HG03103 (cell line): ENCODE measurements at regions not wholly inside any gene's neighbourhood (a gene's known extent, or its start where the extent isn't known, plus 50 kb on each side); places are given as distances from the start of the nearest gene placed in this dataset.
A peak's percentile ranks its signal among the peaks of the same experiment; 100 is the strongest.

Experiments used
- ATAC-seq: cut with Tn5 transposase; IDR thresholded peaks from one replicate; pipeline ENCODE4 v1.9.1; 2021; ENCODE audit warnings: low read depth; ENCODE audit not compliant: unreplicated experiment

DNA sequence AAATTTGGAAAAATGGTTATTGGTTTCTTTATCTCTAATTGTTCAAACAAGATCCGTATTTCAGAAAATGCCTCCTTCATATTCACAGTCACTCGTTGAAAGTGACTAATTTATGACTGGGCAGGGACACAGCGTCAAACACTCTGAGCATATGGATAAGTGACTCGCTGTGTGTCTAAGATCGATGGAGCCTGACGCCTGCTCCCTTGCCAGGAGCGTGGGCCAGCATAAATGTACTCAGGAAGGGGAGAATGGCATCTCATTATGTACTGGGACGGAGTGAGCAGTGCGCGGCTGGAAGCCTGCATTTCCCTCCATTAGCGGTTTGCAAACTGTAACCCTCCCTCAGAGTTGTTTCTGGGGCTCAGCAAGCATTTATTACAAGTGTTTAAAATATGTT lies 79.8 kb upstream of the CAST start:
- ATAC-seq: no peak

GRCh38 chr5:96584712-96585111 lies 77.5 kb upstream of the CAST start:
- ATAC-seq: no peak

- no peak for ATAC-seq
Measured at GRCh38 chr5:96588539-96588938, 73.6 kb upstream of the CAST start.

DNA sequence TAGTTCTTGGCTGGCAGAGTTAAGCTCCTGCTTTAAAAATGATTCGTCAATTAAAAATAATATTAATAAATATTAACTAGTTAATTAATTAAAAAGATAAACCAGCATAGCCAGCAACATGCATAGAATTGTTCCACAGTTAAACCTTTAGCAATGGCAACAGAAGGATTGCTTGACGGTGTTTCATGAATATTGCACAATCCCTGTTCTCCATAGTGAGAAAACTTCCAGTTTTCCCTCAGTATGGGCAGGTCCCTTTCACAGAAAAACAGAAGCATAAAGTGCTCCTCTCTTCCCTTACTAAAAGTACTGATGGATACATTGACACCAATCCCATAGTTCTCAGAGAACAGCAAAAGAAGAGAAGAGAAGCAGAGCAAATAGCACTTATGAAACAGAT lies 71.4 kb upstream of the CAST start:
- ATAC-seq: no peak

DNA sequence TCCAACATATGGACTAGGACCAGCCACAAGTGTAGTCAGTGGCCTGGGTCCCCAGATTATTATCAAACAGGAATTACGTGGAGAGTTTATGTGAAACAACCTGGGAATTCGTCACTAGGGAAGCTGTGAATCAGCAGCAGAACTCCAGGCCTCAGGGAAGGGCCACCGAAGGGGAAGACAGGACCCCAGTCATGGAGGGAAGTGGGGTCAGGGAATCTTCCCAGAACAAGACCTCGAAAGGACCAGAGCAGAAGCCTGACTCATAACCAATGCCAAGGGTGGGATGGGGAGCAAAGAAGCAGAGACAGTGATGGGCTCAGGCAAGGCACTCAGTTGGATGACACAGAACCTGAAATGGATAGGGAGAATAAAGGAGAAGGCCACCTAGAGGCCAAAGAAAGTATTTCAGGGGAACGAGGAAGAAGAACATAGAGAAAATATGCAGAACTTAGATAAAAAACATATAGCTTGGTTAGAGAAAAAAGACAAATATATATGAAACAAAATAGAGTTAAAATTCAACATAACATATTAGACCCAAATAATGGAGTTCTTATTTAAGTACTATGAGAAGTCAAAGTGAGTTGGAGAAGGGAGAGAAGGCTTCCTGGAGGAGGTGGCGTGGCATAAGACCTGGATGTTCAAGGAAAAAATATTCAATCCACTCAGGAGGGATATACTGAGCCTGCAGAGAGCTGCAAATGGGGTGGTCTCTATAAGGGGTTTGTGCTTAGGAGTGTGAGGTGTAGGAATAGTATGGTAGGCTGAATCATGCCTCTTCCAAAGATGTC lies 66.7 kb upstream of the CAST start:
- ATAC-seq: no peak

DNA sequence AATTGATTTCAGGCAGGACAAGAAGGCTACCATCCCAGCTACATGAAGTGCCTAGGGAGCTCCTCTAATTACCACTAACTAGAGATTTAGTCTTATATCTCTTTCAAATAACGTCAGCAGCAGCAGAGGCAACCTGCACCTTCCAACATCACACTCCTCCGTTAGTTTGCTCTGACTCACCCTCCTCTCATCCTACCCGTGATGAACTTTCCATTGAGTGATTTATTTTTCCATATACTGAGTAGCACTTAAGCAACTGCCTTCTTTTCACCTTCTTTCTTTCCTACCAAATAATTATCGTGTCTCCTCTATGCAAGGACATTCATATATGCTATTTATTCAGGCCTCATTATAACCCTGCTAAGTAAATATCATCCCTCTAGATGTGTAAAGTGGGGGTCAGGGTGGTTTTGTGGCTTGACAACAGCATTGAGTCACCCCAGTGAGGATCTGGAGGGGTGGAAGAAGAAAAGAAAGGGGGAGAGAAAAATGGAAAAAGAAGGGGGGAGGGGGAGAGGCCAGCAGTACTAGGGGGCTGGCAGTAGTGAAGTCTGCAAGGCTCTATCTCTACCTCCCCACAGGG lies 64.6 kb upstream of the CAST start:
- ATAC-seq: no peak

- no peak for ATAC-seq
Measured at GRCh38 chr5:96601200-96601599, 61.0 kb upstream of the CAST start.

DNA sequence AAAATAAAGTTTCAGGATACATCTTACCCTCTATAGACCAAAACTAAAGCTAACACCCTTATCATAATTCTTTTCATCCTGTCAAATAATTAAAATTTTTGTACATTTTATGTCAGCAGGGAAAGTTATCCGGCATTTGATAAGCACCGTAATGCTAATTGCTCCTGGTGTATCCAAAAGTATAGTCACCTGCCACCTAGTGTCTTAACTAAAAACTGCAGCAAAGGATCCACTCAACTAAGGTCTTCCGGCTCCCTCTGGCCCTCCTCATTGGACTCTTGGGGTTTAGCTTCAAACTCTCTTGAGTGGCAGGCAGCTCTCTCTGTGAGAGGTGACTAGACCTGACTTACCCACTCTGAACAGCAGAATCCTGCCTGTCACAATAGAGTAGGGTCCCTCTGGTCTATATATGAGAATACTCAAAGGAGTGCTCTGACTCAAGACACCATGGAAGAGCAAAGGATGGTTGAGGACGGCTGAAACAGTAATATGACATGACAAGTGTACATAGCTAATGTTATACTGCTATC lies 60.4 kb upstream of the CAST start:
- ATAC-seq: peak; percentile 80

DNA sequence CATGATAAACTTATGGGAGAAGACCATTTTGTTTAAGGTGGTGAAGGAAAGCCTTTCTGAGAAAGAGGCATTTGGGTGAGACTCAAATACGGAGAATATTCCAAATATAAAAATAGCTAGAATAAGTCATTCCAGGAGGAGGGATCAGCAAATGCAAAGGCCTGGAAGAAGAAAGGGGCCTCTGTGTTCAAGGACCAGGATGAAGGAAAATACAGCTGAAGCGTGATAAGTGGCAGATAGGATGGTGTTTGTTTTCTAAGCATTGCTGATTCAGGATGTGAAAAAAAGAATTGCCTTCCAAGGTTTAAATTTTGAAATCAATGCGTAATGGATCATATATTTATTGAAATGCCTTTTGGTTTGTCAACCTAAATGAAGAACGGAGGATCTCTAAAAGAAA lies 59.4 kb upstream of the CAST start:
- no peak for ATAC-seq

DNA sequence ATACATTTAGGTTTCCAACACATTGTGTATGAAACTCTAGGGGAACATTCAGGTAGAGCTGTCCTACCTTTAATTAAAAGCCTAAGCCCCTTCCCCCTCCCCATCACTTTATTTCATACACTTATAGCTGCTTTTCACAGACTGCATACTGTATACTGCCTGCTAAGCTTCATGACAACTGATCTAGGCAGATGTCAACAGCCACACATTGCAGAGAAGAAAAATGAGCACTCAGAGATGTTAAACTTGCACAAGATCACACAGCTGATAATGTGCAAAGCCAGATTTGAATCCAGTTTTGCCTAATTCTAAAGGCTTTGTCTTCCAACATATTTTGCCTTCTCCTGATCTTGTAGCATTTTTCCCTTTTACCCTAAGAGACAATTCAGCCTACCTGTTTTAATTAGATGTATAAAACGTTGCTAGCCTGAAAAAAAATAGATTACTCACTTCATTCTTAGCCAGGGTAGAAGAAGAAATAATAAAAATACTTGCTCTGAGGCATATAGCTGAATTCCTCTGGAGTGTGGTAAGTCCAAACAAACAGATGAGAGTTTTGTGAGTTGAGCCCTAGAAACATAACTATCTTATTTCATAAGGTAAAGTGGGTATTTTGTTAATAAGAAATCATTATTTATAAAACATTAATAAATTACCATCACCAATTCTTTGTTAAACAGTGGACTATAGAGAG lies 56.9 kb upstream of the CAST start:
- no peak for ATAC-seq

DNA sequence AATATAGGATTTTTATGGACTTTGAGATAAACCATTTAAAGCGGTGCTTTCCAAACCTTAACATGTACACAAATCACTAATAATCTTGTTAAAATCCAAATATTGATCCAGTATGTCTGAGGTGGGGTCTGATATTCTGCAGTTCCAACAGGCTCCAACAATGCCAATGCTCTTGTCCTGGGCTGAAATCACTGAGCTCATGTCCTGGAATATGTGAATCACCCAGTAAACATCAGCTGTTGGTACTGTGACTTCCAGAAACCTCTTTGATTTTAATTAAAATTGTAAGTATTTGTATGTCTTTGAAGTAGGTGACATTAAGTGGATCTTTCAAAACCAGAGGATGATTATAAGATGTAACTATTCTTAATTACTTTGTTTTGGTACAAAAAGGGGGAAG lies 52.8 kb upstream of the CAST start:
- no peak for ATAC-seq

DNA sequence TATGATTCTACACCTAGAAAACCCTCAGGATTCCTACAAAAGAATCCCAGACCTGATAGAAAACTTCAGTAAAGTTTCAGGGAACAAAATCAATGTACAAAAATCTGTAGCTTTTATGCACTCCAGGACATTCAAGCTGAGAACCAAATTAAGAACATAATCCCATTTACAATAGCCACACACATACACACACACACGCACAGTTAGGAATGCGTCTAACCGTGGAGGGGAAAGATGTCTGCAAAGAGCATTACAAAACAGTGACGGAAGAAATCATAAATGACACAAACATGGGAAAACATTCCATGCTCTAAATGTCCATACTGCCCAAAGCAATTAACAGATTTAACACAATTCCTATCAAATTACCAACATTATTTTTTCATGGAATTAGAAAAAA lies 51.4 kb upstream of the CAST start:
- no peak for ATAC-seq

DNA sequence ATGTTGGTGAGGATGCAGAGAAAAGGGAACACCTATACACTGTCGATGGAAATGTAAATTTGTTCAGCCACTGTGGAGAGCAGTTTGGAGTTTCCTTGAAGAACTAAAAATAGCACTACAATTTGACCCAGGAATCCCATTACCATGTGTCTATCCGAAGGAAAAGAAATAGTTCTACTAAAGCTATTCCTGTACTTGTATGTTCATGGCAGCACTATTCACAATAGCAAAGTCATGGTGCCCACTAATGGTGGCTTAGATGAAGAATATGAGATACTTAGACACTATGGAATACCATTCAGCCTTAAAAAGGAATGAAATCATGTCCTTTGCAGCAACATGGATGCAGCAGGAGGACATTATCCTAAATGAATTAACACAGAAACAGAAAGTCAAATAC lies 50.2 kb upstream of the CAST start:
- ATAC-seq: no peak
